ENCODE measurements at regions not wholly inside any gene's neighbourhood (a gene's known extent, or its start where the extent isn't known, plus 50 kb on each side); places are given as distances from the start of the nearest gene placed in this dataset.

DNA sequence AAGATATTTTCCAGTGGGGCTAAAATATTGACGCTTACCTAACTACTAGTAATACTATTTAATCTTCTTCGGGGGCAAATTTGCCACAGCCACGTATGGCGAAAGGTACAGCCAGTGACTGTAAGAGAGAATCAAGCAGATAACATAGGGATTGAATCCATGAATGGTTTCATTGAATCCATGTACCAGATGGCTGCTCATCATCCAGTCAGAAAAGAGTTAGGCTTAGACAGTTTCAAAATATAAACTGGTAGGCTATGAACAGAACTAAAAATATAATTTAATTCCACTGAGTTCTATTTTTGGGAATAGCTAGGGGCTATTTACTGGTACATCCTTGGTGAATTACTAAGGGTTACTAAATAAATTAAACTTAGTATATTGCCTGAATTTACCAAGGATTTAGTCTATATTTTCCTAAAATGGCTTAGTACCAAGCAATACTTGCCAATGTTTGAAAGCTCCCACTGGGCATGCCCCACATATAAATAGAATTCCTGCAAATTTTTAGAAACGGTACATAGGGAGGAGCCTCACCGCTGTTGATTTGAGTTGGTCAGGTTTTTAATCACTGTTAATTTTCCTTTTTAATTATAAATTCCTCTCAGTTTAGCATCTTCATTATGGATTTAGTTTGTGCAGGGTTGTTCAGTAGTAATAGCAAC lies 55.8 kb upstream of the VLDLR start:
- ChIA-PET CTCF (no interaction called here), POLR2A (no interaction called here)
- no peaks in the 10 kb centered on the region for H3K27me3 ChIP-seq (replicated peaks in 1 of 2; ENCODE audit: control insufficient read depth in 2 of 2, extremely low read depth in 1 of 2, insufficient read depth in 2 of 2, low read length in 1 of 2)
- Mint-ChIP-seq H3K4me1 (no peaks in the 10 kb centered on the region), H3K9me3 (peaks cover 0 to 7% (median 3%) of the 10 kb centered on the region in 3 donors), H3K27me3 (peaks cover 0 to 1% of the 10 kb centered on the region in 2 donors), H3K27ac (no peak overlapping the region), H3K36me3 (no peaks in the 10 kb centered on the region), H3K4me3 (no peak overlapping the region)
- no CpG with 5 or more reads among the region's 6 CpGs for WGBS (ENCODE audit: insufficient coverage)
- H3K27ac ChIP-seq (ENCODE audit: low read length) = no peak overlapping the region
- DNase-seq = no peak
- no peaks in the 10 kb centered on the region for H3K9me3 ChIP-seq
- H3K4me3 ChIP-seq (ENCODE audit: control insufficient read depth in 1 of 2, extremely low read depth in 1 of 2, low read length in 1 of 2) = no peak overlapping the region
- H3K36me3 ChIP-seq (ENCODE audit: control insufficient read depth in 2 of 2, extremely low read depth in 1 of 2, insufficient read depth in 1 of 2, low read length in 1 of 2) = no peaks in the 10 kb centered on the region
- ATAC-seq (replicated peaks in 1 of 4) = no peak
- H3K4me1 ChIP-seq (ENCODE audit: control insufficient read depth in 1 of 2, extremely low read depth in 1 of 2, insufficient read depth in 2 of 2, low read length in 2 of 2) = no peaks in the 10 kb centered on the region

DNA sequence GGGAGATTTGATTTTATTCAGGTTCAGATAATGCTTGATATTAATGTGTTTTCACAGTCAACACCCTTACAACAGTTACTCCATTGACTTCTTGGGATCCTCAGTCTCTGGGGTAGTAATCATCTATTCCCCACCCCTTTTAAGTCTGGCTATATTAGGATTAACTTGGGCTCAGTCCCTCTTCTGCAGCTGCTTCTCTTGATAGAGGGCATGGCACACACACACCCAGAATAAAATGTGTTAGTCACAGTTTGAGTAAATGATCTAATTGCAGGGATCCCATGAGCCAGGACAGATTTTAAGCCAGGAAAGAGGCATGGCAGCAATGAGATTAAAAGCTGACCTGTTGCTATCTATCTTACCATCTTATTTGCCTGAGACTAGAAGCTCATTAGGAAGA lies 53.7 kb upstream of the VLDLR start:
- Mint-ChIP-seq H3K9me3 (no peaks in the 10 kb centered on the region), H3K4me1 (no peaks in the 10 kb centered on the region), H3K27me3 (peaks cover 4 to 6% of the 10 kb centered on the region in 2 donors), H3K36me3 (no peaks in the 10 kb centered on the region), H3K27ac (no peak overlapping the region), H3K4me3 (no peak overlapping the region)
- Histone ChIP-seq H3K4me3 (ENCODE audit: control insufficient read depth in 1 of 2, extremely low read depth in 1 of 2, low read length in 1 of 2) (no peak overlapping the region), H3K4me1 (ENCODE audit: control insufficient read depth in 1 of 2, extremely low read depth in 1 of 2, insufficient read depth in 2 of 2, low read length in 2 of 2) (no peaks in the 10 kb centered on the region), H3K27ac (ENCODE audit: low read length) (no peak overlapping the region), H3K36me3 (ENCODE audit: control insufficient read depth in 2 of 2, extremely low read depth in 1 of 2, insufficient read depth in 1 of 2, low read length in 1 of 2) (no peaks in the 10 kb centered on the region), H3K27me3 (replicated peaks in 1 of 2; ENCODE audit: control insufficient read depth in 2 of 2, extremely low read depth in 1 of 2, insufficient read depth in 2 of 2, low read length in 1 of 2) (no peaks in the 10 kb centered on the region), H3K9me3 (no peaks in the 10 kb centered on the region)
- ATAC-seq (replicated peaks in 1 of 4) = no peak
- DNase-seq = no peak
- CTCF ChIA-PET = no interaction called here
- POLR2A ChIA-PET = no interaction called here

- H3K9me3 ChIP-seq = no peaks in the 10 kb centered on the region
- POLR2A ChIA-PET = no interaction called here
- CTCF ChIA-PET = no interaction called here
These were observed 52.9 kb upstream of the VLDLR start for GRCh38 chr9:2568689-2569088.

GRCh38 chr9:2570615-2571479 lies 50.7 kb upstream of the VLDLR start:
- no peaks in the 10 kb centered on the region for H3K27me3 ChIP-seq (replicated peaks in 1 of 2; ENCODE audit: control insufficient read depth in 2 of 2, extremely low read depth in 1 of 2, insufficient read depth in 2 of 2, low read length in 1 of 2)
- H3K4me1 Mint-ChIP-seq = no peaks in the 10 kb centered on the region
- no peaks in the 10 kb centered on the region for H3K9me3 Mint-ChIP-seq
- 14% methylated on average over 2 of the region's 7 CpGs for WGBS (ENCODE audit: insufficient coverage)
- H3K9me3 ChIP-seq = no peaks in the 10 kb centered on the region
- H3K36me3 Mint-ChIP-seq = no peaks in the 10 kb centered on the region
- CTCF ChIA-PET = no interaction called here
- POLR2A ChIA-PET = no interaction called here
- no peak overlapping the region for H3K4me3 Mint-ChIP-seq
- peak in 3 of 4 experiments; percentile 24 to 43 (median 35) for ATAC-seq (replicated peaks in 1 of 4)
- no peak overlapping the region for H3K4me3 ChIP-seq (ENCODE audit: control insufficient read depth in 1 of 2, extremely low read depth in 1 of 2, low read length in 1 of 2)
- no peak overlapping the region for H3K27ac Mint-ChIP-seq
- H3K36me3 ChIP-seq (ENCODE audit: control insufficient read depth in 2 of 2, extremely low read depth in 1 of 2, insufficient read depth in 1 of 2, low read length in 1 of 2) = no peaks in the 10 kb centered on the region
- no peak overlapping the region for H3K27ac ChIP-seq (ENCODE audit: low read length)
- H3K27me3 Mint-ChIP-seq = peaks cover 9 to 12% of the 10 kb centered on the region in 2 donors
- no peaks in the 10 kb centered on the region for H3K4me1 ChIP-seq (ENCODE audit: control insufficient read depth in 1 of 2, extremely low read depth in 1 of 2, insufficient read depth in 2 of 2, low read length in 2 of 2)
- DNase-seq = peak in 21 of 35 experiments; percentile 0 to 52 (median 6)

More at GRCh38 chr9:2568689-2569088, 52.9 kb upstream of the VLDLR start:
- H3K4me3 Mint-ChIP-seq = no peak overlapping the region
- no peaks in the 10 kb centered on the region for H3K4me1 Mint-ChIP-seq
- H3K27me3 ChIP-seq (replicated peaks in 1 of 2; ENCODE audit: control insufficient read depth in 2 of 2, extremely low read depth in 1 of 2, insufficient read depth in 2 of 2, low read length in 1 of 2) = no peaks in the 10 kb centered on the region
- no peaks in the 10 kb centered on the region for H3K9me3 Mint-ChIP-seq
- H3K4me3 ChIP-seq (ENCODE audit: control insufficient read depth in 1 of 2, extremely low read depth in 1 of 2, low read length in 1 of 2) = no peak overlapping the region
- H3K36me3 ChIP-seq (ENCODE audit: control insufficient read depth in 2 of 2, extremely low read depth in 1 of 2, insufficient read depth in 1 of 2, low read length in 1 of 2) = no peaks in the 10 kb centered on the region
- no peak overlapping the region for H3K27ac ChIP-seq (ENCODE audit: low read length)
- H3K36me3 Mint-ChIP-seq = no peaks in the 10 kb centered on the region
- peaks cover 6 to 8% of the 10 kb centered on the region in 2 donors for H3K27me3 Mint-ChIP-seq
- no peak overlapping the region for H3K27ac Mint-ChIP-seq
- DNase-seq (no peak), ATAC-seq (replicated peaks in 1 of 4) (no peak)
- H3K4me1 ChIP-seq (ENCODE audit: control insufficient read depth in 1 of 2, extremely low read depth in 1 of 2, insufficient read depth in 2 of 2, low read length in 2 of 2) = no peaks in the 10 kb centered on the region
